Left colon (tissue), 2 donors: ENCODE measurements at regions not wholly inside any gene's neighbourhood (a gene's known extent, or its start where the extent isn't known, plus 50 kb on each side); places are given as distances from the start of the nearest gene placed in this dataset.

Experiments used
- ATAC-seq: fragments of 200-7000 bp; cut with Tn5 transposase; one replicate; pipeline ENCODE4 v1.9.1; 2020; ENCODE audit warnings: mild to moderate bottlenecking, moderate library complexity
- DNase-seq, 2 donors: peaks; one replicate each; pipeline ENCODE4 v3.0.0-alpha.2; 2020
- intact Hi-C, 2 donors: fragments of 100-400 bp; cut with DNase I in 1 of 2; cut with micrococcal nuclease in 1 of 2; formaldehyde crosslinking; loops; one replicate each; pipeline versions ENCODE4 v1.11.2 to v1.14.0; 2022; cut with DNase I, micrococcal nuclease
- donor health status: DM: no; HTN: no; CAD: no.
- donor health status: DM: yes; HTN: yes; CAD: no.

DNA sequence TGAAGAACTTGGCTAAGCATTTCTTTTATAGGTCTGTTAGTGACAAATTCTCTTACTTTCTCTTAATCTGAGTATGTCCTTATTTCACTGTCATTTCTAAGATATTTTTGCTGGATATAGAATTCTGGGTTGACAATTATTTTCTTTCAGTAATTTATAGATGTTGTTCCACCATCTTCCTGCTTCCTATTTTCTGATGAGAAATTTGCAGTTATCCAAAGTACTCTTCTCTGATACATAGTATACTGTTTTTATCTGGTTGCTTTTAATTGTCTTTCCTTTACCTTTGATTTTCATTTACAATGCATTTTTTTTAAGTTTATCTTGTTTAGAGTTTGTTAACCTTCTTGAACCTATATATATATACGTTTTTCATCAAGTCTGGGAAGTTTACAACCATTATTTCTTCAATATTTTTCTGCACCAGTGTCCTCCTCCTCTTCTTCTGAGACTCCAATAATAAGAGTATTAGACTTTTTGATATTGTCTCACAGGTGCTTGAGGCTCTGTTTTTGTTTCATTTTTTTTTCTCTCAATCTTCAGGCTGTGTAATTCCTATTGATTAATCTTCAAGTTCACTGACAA lies 101.6 kb upstream of the INSIG1 start:
- intact Hi-C loops: loop anchor here (10.0 kb wide), 2 partner anchors 99 to 149 kb away; partner anchors contain the start of gene INSIG1 (in 1 of the 2)
- no peak for DNase-seq

DNA sequence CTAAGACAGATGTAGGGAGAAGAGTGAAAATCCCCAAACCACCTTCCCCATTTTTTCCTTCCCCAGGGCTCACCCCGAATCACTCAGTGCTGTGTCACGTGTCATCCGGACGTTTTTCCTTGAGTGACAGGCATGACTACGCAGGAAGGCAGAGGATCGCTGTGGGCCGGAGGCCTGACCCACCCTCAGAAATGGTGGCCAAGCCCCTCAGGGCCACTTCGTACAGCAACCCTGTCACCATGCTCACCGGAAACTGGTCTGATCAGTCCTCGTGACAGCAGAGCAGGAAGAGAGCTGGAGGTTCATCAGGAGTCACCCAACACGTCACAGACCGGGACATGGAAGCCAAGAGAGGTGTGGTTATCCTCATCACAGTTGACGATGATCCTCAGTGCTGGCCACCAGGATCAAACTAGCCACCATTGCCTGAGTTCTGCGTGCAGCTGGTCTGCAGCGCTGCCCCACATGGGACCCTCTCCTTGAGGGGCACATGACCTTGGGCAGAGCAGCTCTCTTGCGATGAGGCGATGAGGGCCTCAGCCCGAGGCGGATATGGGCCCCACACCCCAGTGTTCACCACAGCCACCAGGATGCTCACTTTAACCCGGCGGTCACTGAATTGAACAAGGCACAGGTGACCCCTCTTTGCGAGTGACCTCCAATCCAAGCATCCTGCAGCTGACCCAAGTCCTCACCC lies 99.3 kb upstream of the INSIG1 start:
- intact Hi-C loops: loop anchor here (10.0 kb wide), 2 partner anchors 96 to 146 kb away; partner anchors contain the start of gene INSIG1 (in 1 of the 2)
- DNase-seq (peak in 1 of 2 donors; percentile 14), ATAC-seq (no peak)

More for the DNA sequence above, 101.6 kb upstream of the INSIG1 start:
- ATAC-seq: no peak

DNA sequence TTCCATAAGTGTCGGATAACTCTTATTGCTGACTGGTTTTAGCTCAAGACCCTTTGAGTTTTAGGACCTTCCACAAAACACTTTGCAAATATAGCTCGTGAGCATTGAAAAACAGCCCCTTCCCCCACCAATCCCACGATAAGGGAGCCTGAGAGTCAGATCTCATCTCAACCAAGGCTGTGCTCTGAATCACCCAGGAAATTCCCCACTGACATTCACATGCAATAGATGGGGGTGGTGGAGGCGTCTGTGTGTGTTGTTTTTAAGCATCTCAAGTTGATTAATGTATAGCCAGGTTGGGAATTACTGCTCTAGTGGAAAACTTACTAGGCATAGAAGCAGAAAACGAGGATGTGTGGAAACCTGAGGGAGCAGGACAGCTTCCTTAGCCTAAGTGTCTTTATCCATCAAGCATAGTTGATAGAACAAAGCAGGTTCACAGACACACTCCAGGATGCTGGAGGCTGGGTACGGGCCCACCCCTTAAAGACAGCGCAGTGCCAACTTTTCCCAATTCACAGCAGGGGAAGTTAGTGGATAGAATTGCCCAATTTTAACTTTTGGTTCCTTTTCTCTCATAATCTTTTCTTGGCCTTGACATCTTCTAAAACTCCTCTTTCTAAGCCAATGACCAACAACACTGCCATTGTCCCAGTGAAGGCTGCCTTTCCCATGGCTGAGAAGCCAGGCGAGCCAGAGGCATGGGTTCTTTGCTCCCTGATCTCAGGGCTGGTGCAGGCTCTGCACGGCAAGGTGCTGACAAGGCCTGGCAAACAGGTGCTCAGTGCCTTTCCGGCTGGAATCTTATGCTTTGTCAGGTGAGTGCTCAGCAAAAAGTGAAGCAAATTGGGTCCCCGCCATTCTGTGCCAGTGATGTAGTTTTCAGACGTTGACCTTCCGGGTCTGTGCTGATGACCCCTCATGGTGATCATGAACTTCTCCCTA lies 98.5 kb upstream of the INSIG1 start:
- ATAC-seq (no peak), DNase-seq (no peak)
- intact Hi-C loops: loop anchor here (10.0 kb wide), 2 partner anchors 96 to 146 kb away; partner anchors contain the start of gene INSIG1 (in 1 of the 2)

DNA sequence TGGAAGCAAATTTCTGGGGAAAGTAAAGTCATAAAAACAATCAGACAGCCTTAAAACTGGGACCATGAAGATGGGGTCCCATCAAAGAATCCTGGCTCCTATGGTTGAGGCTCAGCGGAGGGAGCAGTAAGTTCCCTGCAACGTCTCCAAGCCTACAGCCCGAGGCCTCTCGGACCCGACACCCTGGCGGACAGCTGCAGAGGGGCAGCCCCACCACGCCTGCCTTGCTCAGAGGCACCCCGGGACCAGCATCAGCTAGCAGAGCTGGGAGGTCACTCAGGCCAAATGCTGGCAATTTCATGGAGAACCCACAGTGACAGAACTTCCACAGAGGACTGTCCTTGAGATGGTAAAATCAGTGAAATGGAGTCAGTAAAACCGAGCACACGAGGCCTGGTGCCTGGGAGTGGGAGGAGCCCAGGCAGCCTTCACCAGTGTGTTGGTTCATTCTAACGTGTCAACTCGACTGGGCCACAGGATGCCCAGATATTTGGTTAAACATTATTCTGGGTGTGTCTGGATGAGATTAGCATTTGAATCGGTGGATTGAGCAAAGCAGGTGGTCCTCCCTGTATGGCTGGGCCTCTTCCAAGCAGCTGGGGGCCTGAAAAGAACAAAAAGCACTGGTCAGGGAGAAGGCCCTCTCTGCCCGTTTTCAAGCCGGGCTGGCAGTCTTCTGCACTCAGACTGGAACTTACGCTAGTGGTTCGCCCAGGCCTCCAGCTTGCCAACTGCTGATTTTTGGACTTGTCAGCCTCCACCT lies 96.2 kb upstream of the INSIG1 start:
- DNase-seq: peak in 1 of 2 donors; percentile 12
- no peak for ATAC-seq
- intact Hi-C loops: no loop called here

DNA sequence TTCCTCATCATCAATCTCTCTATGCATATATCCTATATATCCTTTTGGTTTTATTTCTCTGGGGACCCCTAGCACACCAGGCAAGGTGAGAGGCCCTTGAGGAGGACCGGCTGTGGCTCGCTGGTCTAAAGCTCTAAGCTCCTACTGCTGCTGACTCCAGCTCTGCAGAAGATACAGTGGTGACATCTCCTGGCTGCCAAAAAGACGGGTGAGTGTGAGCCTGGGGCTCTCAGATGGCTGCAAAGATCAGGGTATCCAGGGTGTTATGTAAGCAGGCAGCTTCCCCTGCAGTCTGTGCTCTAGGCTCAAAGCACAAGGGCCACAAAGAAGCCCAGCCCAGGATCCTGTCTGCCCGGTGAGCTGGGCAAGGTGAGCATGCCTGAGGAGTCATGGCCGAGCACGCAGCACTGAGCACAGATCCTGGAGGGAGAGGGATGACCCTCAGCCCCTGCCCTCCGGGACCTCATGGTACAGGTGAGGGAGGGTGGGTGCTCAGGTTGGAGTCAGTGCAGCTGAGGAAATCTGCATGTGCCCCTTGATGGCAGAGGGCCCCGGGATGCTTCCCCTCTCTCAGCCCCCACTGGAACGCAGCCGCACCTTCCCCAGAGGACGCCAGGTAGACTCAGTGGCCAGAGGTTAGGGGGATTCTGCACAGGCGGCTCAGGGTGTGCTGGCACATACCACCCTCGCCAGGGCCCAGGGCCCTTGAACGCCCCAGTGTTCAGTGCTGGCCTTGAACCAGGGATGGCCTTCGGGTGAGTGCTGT lies 95.4 kb upstream of the INSIG1 start:
- intact Hi-C loops: no loop called here
- DNase-seq (peak in 1 of 2 donors; percentile 18), ATAC-seq (no peak)

DNA sequence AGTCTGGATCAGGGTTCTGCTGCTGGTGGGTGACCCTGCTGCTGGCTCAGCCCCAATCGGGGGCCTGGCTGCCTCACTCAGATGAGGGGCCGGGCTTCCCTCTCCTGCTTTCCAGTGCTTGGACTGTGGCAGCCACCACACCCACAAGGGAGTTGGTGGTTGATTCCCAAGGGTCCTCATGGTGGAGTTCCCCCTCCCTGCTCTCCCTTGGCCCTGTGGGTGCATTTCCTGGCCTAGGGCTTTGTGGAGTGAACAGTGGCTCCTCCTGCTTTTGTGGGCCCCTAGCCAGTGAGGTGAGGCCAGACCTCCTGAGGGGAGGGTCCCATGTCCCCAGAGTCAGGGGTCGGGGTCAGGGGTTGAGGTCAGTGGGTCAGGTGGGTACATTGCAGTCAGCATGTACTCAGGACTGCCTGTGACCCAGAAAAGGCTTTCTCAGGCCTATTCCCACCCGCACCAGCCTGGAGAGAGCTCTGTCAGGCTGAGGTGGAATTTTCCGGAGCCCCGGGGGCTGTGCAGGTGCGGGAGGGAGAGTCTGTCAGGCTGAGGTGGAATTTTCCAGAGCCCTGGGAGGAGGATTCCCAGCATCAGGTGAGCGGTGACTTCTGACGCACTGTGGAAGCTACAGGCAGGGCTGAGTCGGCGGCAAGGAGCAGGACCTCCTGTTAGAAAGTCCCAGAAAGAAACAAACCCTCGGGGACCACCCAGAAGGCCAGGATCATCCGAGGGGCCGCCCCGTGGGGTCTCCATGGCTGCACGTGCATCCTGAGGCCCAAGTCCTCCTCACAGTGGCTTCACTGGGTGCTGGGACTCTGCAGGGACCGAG lies 94.4 kb upstream of the INSIG1 start:
- ATAC-seq (no peak), DNase-seq (peak in 1 of 2 donors; percentile 17)
- intact Hi-C loops: no loop called here

DNA sequence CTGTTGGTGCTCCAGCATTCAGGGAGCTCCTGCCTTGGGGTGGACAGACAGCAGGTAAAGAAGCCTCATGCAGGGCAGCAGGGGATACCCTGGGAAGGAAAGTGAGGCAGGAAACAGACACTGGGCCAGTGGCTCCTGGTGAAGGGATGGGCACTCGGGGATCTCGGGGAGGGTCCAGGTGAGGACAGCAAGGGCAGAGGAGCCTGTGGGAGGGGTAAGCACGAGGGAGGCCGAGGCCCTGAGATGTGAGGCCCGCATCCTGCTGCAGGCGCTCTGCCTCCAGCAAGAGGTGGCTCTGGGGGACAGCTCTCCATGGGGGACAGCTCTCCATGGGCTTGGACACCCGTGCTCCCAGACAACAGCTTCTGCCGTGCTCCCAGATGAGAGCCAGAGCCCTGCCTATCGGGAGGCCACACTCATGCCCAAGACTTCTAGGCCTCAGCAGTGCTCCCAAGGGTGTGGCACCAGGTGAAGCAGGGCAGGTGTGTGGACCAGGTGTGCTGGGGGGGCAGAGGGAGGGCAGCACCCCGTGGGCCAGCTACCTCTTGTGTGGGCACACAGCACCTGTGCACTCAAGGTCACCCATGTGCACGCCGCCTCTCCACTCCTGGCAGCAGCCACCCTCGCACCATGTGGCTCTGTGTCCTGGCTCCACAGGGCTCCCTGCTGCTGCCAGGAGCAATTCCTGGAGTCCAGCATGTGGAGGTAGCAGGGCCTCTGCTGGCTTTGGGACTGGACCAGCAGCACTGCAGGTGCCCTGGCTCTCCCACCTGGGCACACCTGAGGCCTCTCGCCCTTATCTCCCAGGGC lies 93.6 kb upstream of the INSIG1 start:
- intact Hi-C loops: no loop called here
- DNase-seq (peak in 1 of 2 donors; percentile 21), ATAC-seq (no peak)

DNA sequence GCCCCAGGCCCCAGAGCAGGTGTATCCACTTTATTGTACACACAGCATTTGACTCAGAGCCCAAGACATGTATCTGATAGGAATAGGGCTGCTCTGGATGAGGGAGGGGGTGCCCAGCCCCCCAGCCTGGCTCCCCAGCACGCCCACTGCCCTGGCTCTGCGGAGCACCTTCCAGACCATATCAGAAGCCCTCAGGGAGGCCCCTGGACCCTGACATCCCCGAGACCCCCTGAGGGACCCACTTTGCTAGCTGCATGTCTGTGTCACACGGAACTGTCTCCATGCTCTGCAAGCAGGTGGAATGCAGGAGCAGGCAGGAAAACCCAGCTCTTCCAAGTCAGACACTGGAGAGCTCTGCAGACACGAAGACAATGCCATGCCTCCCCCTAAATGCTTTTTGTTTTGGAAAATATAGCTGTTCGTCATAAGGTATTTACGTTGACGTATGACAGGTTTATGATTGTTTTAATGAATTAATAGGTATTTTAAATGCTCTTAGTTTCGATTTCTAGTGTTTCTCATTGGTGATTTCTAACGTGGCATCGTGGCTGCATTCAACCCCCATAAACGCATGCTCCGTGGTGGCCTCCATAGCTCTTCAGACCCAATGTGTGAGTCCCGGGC lies 92.8 kb upstream of the INSIG1 start:
- DNase-seq (peak in 1 of 2 donors; percentile 22), ATAC-seq (no peak)
- intact Hi-C loops: no loop called here

DNA sequence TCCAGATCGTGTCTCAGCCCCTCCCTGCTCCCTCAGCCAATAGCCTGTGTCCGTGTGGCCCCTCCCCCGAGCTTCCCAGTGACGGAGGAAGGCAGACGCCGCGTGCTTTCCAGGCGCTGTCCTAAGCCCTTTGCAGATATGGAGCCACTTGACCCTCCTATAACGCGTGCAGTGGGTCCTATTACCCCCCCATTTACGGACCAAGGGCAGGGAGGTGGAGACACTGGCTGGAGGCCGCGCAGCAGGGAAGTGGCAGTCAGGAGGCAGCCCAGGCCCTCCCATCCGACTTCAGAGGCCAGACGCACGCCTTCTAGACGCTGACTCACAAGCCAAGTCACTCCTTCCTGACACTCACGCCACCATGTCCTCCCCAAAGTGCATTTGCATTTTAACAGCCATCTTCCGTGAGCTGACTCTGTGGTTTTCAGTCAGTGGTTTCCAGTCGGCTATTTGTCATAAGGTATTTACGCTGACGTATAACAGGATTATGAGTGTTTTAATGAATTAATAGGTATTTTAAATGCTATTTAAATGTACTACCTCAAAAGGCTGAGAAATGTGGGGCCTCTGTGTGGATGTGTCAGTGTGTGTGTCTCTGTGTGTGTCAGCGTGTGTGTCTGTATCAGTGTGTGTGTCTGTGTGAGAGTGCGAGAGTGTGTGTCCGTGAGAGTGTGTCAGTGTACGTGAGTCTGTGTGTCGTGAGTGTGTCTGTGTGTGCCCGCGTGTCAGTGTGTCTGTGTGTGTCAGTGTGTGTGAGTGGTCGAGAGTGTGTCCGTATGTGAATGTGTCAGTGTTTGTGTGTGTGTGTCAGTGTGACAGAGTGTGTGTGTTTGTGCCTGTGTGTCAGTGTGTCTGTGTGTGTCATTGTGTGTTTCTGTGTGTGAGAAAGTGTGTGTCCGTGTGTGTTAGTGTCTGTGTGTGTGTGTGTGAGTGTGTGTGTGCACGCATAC lies 92.0 kb upstream of the INSIG1 start:
- DNase-seq (peak; percentile 79 to 88), ATAC-seq (peak; percentile 74)
- intact Hi-C loops: no loop called here

DNA sequence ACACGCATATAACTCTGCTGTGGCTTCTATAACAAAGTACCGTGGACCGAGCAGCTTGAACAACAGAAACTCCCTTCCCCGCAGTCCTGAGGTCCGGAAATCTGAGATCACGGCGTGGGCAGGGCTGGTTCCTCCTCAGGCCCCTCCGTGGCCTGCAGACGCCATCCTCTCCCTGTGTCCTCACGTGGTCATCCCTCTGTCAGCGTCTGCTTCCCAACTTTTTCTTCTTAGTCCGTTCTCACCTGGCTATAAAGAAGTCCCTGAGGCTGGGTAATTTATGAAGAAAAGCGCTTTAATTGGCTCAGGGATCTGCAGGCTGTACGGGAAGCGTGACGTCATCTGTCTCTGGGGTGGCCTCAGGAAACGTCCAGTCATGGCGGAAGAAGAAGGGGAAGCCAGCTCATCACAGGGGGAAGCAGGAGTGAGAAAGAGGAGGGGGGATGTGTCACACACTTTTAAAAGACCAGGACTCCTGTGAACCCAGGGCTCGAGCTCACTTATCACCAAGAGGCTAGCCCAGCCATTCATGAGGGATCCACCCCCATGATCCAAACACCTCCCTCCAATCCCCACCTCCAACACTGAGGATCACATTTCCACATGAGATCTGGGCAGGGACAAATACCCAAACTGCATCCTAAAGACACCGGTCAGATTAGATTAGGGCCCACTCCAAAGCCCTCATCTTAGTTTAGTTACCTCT lies 91.2 kb upstream of the INSIG1 start:
- DNase-seq: peak; percentile 47 to 51
- intact Hi-C loops: no loop called here
- ATAC-seq: peak; percentile 38

DNA sequence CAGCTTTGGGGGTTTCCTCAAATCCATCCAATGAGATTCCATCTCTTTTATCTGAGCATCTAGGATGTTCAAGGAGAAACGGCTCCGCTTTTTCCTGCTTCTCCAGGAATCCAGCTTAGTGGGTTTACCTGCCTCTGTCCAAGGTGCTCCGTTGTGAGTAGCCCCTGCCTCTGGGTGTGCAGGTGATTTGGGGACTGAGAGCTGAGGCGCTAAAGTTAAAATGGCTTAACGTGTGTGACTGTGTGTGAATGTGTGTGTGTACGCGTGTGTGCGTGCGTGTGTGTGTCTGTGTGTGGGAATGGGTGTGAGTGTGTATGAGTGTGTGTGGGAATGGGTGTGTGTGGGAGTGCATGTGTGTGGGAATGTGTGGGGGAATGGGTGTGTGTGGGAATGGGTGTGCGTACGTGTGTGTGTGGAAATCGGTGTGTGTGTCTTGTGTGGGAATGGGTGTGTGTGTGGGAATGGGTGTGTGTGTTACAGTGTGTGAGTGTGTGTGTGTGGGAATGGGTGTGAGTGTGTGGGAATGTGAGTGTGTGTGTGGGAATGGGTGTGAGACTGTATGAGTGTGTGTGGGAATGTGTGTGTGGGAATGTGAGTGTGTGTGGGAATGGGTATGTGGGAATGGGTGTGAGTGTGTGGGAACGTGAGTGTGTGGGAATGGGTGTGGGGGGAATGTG lies 90.2 kb upstream of the INSIG1 start:
- ATAC-seq: no peak
- DNase-seq: peak in 1 of 2 donors; percentile 10
- intact Hi-C loops: no loop called here

DNA sequence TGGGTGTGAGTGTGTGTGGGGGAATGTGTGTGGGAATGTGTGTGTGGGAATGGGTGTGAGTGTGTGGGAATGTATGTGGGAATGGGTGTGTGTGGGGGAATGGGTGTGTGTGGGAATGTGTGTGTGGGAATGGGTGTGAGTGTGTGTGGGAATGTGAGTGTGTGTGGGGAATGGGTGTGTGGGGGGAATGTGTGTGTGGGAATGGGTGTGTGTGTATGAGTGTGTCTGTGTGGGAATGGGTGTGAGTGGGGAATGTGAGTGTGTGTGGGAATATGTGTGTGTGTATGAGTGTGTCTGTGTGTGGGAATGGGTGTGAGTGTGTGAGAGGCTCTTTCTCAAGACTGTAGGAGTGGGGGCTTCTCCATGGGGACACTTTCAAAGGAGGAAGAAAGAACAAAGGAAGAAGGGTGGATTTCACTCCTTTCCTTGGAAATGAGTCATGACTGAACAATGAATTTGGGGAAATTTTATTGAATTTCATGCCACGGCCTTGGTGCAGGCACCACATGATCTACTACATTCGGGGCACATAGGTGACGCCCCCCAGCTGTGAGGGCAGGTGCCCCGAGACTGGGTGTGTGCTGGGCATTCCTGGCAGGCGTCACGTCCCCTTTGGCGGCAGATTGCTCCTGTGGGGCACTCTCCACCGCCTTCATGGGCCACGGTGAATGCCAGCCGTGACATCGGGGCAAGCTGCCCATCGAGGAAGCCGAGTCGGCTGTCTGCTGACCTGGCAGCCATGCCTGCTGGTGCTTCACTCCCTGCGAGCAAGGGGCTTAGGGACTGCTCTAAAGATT lies 88.8 kb upstream of the INSIG1 start:
- peak in 1 of 2 donors; percentile 21 for DNase-seq
- intact Hi-C loops: no loop called here
- ATAC-seq: no peak
